Panc1 (cell line): ENCODE measurements at regions not wholly inside any gene's neighbourhood (a gene's known extent, or its start where the extent isn't known, plus 50 kb on each side); places are given as distances from the start of the nearest gene placed in this dataset.

Source experiments
- CTCF ChIP-seq: fragments of 450-650 bp; IDR thresholded peaks from 2 replicates; pipeline ENCODE4 v1.5.1; 2017; ENCODE audit warnings: mild to moderate bottlenecking
- POLR2AphosphoS5 ChIP-seq: IDR thresholded peaks from 2 replicates; pipeline ENCODE4 v1.6.1; 2012; ENCODE audit warnings: mild to moderate bottlenecking, low read depth, low read length, moderate library complexity
- TF ChIP-seq, protein P1 (sequence below), 2 experiments: IDR thresholded peaks; 2 replicates each; pipeline ENCODE4 v1.6.1; 2011 to 2012; ENCODE audit warnings: low read depth in 2 of 2, control low read depth in 1 of 2, low read length in 1 of 2, mild to moderate bottlenecking in 1 of 2, moderate library complexity in 1 of 2; ENCODE audit not compliant: insufficient read depth in 1 of 2

GRCh38 chr5:122721127-122721526 lies 53.8 kb upstream of the SNX2 start:
- no peak for TF ChIP-seq CTCF
- TF ChIP-seq, protein P1, sequence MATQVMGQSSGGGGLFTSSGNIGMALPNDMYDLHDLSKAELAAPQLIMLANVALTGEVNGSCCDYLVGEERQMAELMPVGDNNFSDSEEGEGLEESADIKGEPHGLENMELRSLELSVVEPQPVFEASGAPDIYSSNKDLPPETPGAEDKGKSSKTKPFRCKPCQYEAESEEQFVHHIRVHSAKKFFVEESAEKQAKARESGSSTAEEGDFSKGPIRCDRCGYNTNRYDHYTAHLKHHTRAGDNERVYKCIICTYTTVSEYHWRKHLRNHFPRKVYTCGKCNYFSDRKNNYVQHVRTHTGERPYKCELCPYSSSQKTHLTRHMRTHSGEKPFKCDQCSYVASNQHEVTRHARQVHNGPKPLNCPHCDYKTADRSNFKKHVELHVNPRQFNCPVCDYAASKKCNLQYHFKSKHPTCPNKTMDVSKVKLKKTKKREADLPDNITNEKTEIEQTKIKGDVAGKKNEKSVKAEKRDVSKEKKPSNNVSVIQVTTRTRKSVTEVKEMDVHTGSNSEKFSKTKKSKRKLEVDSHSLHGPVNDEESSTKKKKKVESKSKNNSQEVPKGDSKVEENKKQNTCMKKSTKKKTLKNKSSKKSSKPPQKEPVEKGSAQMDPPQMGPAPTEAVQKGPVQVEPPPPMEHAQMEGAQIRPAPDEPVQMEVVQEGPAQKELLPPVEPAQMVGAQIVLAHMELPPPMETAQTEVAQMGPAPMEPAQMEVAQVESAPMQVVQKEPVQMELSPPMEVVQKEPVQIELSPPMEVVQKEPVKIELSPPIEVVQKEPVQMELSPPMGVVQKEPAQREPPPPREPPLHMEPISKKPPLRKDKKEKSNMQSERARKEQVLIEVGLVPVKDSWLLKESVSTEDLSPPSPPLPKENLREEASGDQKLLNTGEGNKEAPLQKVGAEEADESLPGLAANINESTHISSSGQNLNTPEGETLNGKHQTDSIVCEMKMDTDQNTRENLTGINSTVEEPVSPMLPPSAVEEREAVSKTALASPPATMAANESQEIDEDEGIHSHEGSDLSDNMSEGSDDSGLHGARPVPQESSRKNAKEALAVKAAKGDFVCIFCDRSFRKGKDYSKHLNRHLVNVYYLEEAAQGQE (IDR thresholded peaks at IDR 0.05; ENCODE audit: insufficient read depth in 1 of 2, low read depth in 2 of 2, low read length in 1 of 2), result no peak
- no peak for TF ChIP-seq POLR2AphosphoS5
